HEK293 (cell line): ENCODE measurements at regions not wholly inside any gene's neighbourhood (a gene's known extent, or its start where the extent isn't known, plus 50 kb on each side); places are given as distances from the start of the nearest gene placed in this dataset.

Experiments
- CTCF ChIA-PET: fragments of 350-600 bp; formaldehyde crosslinking; extraction: SDS; loops from one replicate; lab custom pipeline; 2021; ENCODE audit warnings: antibody characterized with exemption; lab: Yijun Ruan, JAX
- POLR2A ChIA-PET: fragments of 300-600 bp; formaldehyde crosslinking; extraction: SDS; loops from one replicate; lab custom pipeline; 2020; ENCODE audit warnings: antibody characterized with exemption, inconsistent platforms; lab: Yijun Ruan, JAX
- H3K27ac ChIP-seq: fragments of 200-500 bp; sonication (Bioruptor generic); 2 replicates; pipeline ENCODE4 v1.5.1; 2014; ENCODE audit warnings: low read depth, low read length, control low read depth, inconsistent platforms; ENCODE audit errors: extremely low read depth
- H3K36me3 ChIP-seq, 2 experiments: fragments of 200-500 bp in 1 of 2; sonication (Bioruptor generic) in 1 of 2; 1 replicate in 1 of 2; 2 replicates in 1 of 2; pipeline ENCODE4 v1.5.1; 2014 to 2017; ENCODE audit warnings: inconsistent platforms in 2 of 2, low read length in 2 of 2; ENCODE audit not compliant: control insufficient read depth in 2 of 2, insufficient read depth in 1 of 2
- H3K4me1 ChIP-seq: fragments of 200-500 bp; sonication (Bioruptor generic); 2 replicates; pipeline ENCODE4 v1.5.1; 2014; ENCODE audit warnings: mild to moderate bottlenecking, low read length, inconsistent platforms; ENCODE audit not compliant: control insufficient read depth, insufficient read depth
- H3K4me3 ChIP-seq: 2 replicates; pipeline ENCODE4 v1.5.1; 2011; ENCODE audit warnings: low read depth, mild to moderate bottlenecking, control low read depth, low read length, moderate library complexity
- H3K9me3 ChIP-seq: fragments of 200-500 bp; sonication (Bioruptor generic); 2 replicates; pipeline ENCODE4 v1.5.1; 2014; ENCODE audit warnings: low read depth, low read length, inconsistent platforms; ENCODE audit not compliant: control insufficient read depth, insufficient read depth
- ATF2 ChIP-seq: fragments of 450-650 bp; formaldehyde crosslinking; IDR thresholded peaks from 2 replicates; pipeline ENCODE4 v1.5.1; 2016; ENCODE audit warnings: missing biosample characterization, missing genetic modification characterization, low read depth
- HIC1 ChIP-seq: fragments of 450-650 bp; formaldehyde crosslinking; IDR thresholded peaks from 2 replicates; pipeline ENCODE4 v1.5.1; 2016; ENCODE audit warnings: missing biosample characterization, missing genetic modification characterization
- KLF9 ChIP-seq: fragments of 450-650 bp; formaldehyde crosslinking; IDR thresholded peaks from 2 replicates; pipeline ENCODE4 v1.5.1; 2016; ENCODE audit warnings: missing biosample characterization, missing genetic modification characterization, low read depth
- MYNN ChIP-seq: fragments of 450-650 bp; formaldehyde crosslinking; IDR thresholded peaks from 2 replicates; pipeline ENCODE4 v1.5.1; 2016; ENCODE audit warnings: missing biosample characterization, missing genetic modification characterization, borderline replicate concordance
- PRDM4 ChIP-seq: fragments of 450-650 bp; formaldehyde crosslinking; IDR thresholded peaks from 2 replicates; pipeline ENCODE4 v1.5.1; 2017; ENCODE audit warnings: missing biosample characterization, missing genetic modification characterization
- REPIN1 ChIP-seq: fragments of 450-650 bp; formaldehyde crosslinking; IDR thresholded peaks from 2 replicates; pipeline ENCODE4 v1.5.1; 2017; ENCODE audit warnings: missing biosample characterization, missing genetic modification characterization, low read depth
- SCRT2 ChIP-seq: fragments of 450-650 bp; formaldehyde crosslinking; IDR thresholded peaks from 2 replicates; pipeline ENCODE4 v1.5.1; 2016; ENCODE audit warnings: missing biosample characterization, missing genetic modification characterization
- TCF7L2 ChIP-seq: IDR thresholded peaks from 2 replicates; pipeline ENCODE4 v1.6.1; 2011; ENCODE audit warnings: low read depth, mild to moderate bottlenecking, inconsistent platforms, low read length, moderate library complexity, borderline replicate concordance
- ZBTB21 ChIP-seq: fragments of 450-650 bp; formaldehyde crosslinking; IDR thresholded peaks from 2 replicates; pipeline ENCODE4 v1.5.1; 2017; ENCODE audit warnings: missing biosample characterization, missing genetic modification characterization
- ZFHX2 ChIP-seq: fragments of 450-650 bp; formaldehyde crosslinking; conservative IDR thresholded peaks from 2 replicates; pipeline ENCODE4 v1.5.1; 2016; ENCODE audit warnings: missing biosample characterization, missing genetic modification characterization
- ZFP3 ChIP-seq: fragments of 450-650 bp; formaldehyde crosslinking; IDR thresholded peaks from 2 replicates; pipeline ENCODE4 v1.5.1; 2016; ENCODE audit warnings: low read depth, missing biosample characterization, missing genetic modification characterization
- ZNF211 ChIP-seq: fragments of 450-650 bp; formaldehyde crosslinking; IDR thresholded peaks from 2 replicates; pipeline ENCODE4 v1.5.1; 2016; ENCODE audit warnings: low read depth, missing biosample characterization, missing genetic modification characterization
- ZNF214 ChIP-seq: fragments of 450-650 bp; formaldehyde crosslinking; IDR thresholded peaks from 2 replicates; pipeline ENCODE4 v1.5.1; 2017; ENCODE audit warnings: missing biosample characterization, mild to moderate bottlenecking, missing genetic modification characterization, borderline replicate concordance
- ZNF248 ChIP-seq: fragments of 450-650 bp; formaldehyde crosslinking; IDR thresholded peaks from 2 replicates; pipeline ENCODE4 v1.5.1; 2017; ENCODE audit warnings: missing biosample characterization, missing genetic modification characterization
- ZNF280D ChIP-seq: fragments of 450-650 bp; formaldehyde crosslinking; IDR thresholded peaks from 2 replicates; pipeline ENCODE4 v1.5.1; 2016; ENCODE audit warnings: missing biosample characterization, missing genetic modification characterization
- ZNF292 ChIP-seq: fragments of 450-650 bp; formaldehyde crosslinking; IDR thresholded peaks from 2 replicates; pipeline ENCODE4 v1.5.1; 2016; ENCODE audit warnings: low read depth, missing biosample characterization, missing genetic modification characterization, borderline replicate concordance
- ZNF324 ChIP-seq: fragments of 450-650 bp; formaldehyde crosslinking; IDR thresholded peaks from 2 replicates; pipeline ENCODE4 v1.5.1; 2016; ENCODE audit warnings: missing biosample characterization, missing genetic modification characterization
- ZNF341 ChIP-seq: fragments of 450-650 bp; formaldehyde crosslinking; IDR thresholded peaks from 2 replicates; pipeline ENCODE4; 2016; ENCODE audit warnings: low read depth, missing biosample characterization, missing genetic modification characterization
- ZNF366 ChIP-seq: fragments of 450-650 bp; formaldehyde crosslinking; conservative IDR thresholded peaks from 2 replicates; pipeline ENCODE4 v1.5.1; 2016; ENCODE audit warnings: missing biosample characterization, missing genetic modification characterization
- ZNF416 ChIP-seq: fragments of 450-650 bp; formaldehyde crosslinking; IDR thresholded peaks from 2 replicates; pipeline ENCODE4 v1.5.1; 2016; ENCODE audit warnings: missing biosample characterization, missing genetic modification characterization
- ZNF426 ChIP-seq: fragments of 450-650 bp; formaldehyde crosslinking; IDR thresholded peaks from 2 replicates; pipeline ENCODE4 v1.5.1; 2017; ENCODE audit warnings: missing biosample characterization, missing genetic modification characterization, mild to moderate bottlenecking, inconsistent platforms, moderate library complexity
- ZNF654 ChIP-seq: fragments of 450-650 bp; formaldehyde crosslinking; IDR thresholded peaks from 2 replicates; pipeline ENCODE4 v1.5.1; 2016; ENCODE audit warnings: low read depth, missing biosample characterization, missing genetic modification characterization
- ZNF776 ChIP-seq: fragments of 450-650 bp; formaldehyde crosslinking; IDR thresholded peaks from 2 replicates; pipeline ENCODE4 v1.5.0; 2017; ENCODE audit warnings: missing biosample characterization, missing genetic modification characterization, borderline replicate concordance
- ZNF785 ChIP-seq: fragments of 450-650 bp; formaldehyde crosslinking; IDR thresholded peaks from 2 replicates; pipeline ENCODE4 v1.5.1; 2016; ENCODE audit warnings: missing biosample characterization, missing genetic modification characterization
- ZNF837 ChIP-seq: fragments of 450-650 bp; formaldehyde crosslinking; IDR thresholded peaks from 2 replicates; pipeline ENCODE4 v1.5.1; 2016; ENCODE audit warnings: missing biosample characterization, missing genetic modification characterization

- Histone ChIP-seq H3K27ac (no peak overlapping the region), H3K36me3 (no peaks in the 10 kb centered on the region), H3K9me3 (no peaks in the 10 kb centered on the region), H3K4me1 (no peaks in the 10 kb centered on the region), H3K4me3 (no peak overlapping the region)
- POLR2A ChIA-PET: no interaction called here
- CTCF ChIA-PET: no interaction called here
- TF ChIP-seq ZNF785: no peak
- TF ChIP-seq PRDM4: no peak
- no peak for TF ChIP-seq ZNF324 (tag by site-specific recombination)
- TF ChIP-seq MYNN (tag by site-specific recombination): no peak
- TF ChIP-seq ZNF654 (tag by site-specific recombination): no peak
- TF ChIP-seq REPIN1 (tag by site-specific recombination): no peak
- no peak for TF ChIP-seq ZNF426 (tag by site-specific recombination)
- TF ChIP-seq ATF2 (tag by site-specific recombination): no peak
- no peak for TF ChIP-seq ZNF776 (tag by site-specific recombination)
- no peak for TF ChIP-seq ZNF214 (tag by site-specific recombination)
- no peak for TF ChIP-seq ZBTB21 (tag by site-specific recombination)
- no peak for TF ChIP-seq KLF9
- TF ChIP-seq HIC1 (tag by site-specific recombination): no peak
- TF ChIP-seq ZNF280D: no peak
- no peak for TF ChIP-seq ZNF837
- no peak for TF ChIP-seq ZNF248 (tag by site-specific recombination)
Observed at GRCh38 chr18:60601249-60601648, 228.7 kb upstream of the MC4R start.

- POLR2A ChIA-PET: no interaction called here
- H3K4me1 ChIP-seq: no peaks in the 10 kb centered on the region
- TF ChIP-seq ZNF211 (tag by site-specific recombination) (no peak), ZNF292 (no peak), SCRT2 (tag by site-specific recombination) (no peak), ZNF366 (tag by site-specific recombination) (no peak), ZFP3 (tag by site-specific recombination) (no peak), ZNF416 (tag by site-specific recombination) (no peak), ZNF341 (tag by site-specific recombination) (no peak), TCF7L2 (no peak), ZFHX2 (tag by site-specific recombination) (no peak), ZNF280D (no peak)
Observed at GRCh38 chr18:60623331-60623730, 250.8 kb upstream of the MC4R start.

More at GRCh38 chr18:60623331-60623730, 250.8 kb upstream of the MC4R start:
- CTCF ChIA-PET: no interaction called here
- Histone ChIP-seq H3K36me3 (no peaks in the 10 kb centered on the region), H3K9me3 (no peaks in the 10 kb centered on the region), H3K4me3 (no peak overlapping the region), H3K27ac (no peak overlapping the region)
